Right ventricle myocardium inferior (tissue), 1 donor: ENCODE measurements at regions not wholly inside any gene's neighbourhood (a gene's known extent, or its start where the extent isn't known, plus 50 kb on each side); places are given as distances from the start of the nearest gene placed in this dataset.

Experiments used
- ATAC-seq: fragments of 200-7000 bp; cut with Tn5 transposase; one replicate; pipeline ENCODE4 v1.9.1; 2020; ENCODE audit warnings: mild to moderate bottlenecking, moderate library complexity
- DNase-seq: peaks from one replicate; pipeline ENCODE4 v3.0.0; 2021; ENCODE audit errors: missing footprints
- intact Hi-C: fragments of 100-400 bp; cut with DNase I; formaldehyde crosslinking; loops from one replicate; pipeline ENCODE4 v1.11.0; 2022
- donor health status: DM: no; HTN: yes; CAD: no; lungs with severe emphysema.

DNA sequence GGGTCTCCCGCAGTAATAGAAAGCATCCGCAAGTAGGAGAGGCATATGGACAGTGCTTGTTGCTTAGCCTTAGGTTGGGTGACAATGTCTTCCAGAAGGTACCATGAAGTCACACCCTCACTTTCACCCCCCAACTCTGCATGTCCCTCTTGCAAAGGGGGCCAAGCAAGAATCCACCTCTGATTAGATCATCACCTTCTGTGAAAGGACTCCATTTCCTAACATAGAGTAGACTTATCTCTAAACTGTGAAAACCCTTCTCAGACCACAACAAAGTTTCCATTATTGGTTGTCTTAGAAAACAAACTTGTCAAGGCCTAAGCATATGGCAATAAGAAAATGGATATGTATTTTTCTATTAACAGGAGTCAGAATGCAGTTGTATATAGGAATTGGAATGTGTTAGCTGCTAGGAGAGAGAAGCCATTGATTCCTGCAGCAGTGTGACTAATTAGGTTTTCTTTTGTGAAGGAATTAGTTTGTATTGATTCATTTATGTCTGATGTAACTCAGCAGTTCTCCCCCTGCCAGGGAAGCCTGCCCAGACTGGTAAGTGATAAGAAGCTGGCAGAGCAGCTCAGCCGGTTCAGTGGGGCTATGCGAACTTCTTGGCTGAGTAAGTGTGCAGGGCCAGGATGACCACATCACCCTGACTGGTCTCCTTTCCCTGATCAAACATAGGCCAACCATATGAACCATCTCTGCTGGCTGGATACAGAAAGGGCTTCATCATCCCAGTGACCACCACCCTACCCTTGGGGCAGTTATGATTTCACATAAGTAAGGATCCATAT, 107.3 kb upstream of the CCDC196 start:
- intact Hi-C loops = no loop called here
- no peak for DNase-seq
- peak; percentile 78 for ATAC-seq

DNA sequence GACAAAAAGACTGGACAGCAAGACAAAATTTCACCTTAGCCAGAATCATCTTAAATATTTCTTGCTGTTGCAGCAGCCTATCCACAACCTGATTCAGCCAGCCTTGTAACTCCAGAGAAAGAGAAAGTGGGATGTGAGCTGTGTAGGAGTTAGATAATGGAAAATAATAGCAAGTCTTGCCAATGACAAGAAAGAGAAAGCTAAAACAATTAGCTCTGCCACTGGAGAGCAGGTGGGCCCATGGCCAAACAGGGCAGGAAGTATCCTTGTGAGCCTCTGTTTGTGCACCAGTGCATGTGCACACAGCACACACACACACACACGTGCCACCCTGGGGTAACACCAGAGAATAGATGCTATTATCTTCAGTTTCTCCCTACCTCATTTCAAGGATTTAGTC, 106.0 kb upstream of the CCDC196 start:
- ATAC-seq = peak; percentile 16
- intact Hi-C loops = no loop called here

DNA sequence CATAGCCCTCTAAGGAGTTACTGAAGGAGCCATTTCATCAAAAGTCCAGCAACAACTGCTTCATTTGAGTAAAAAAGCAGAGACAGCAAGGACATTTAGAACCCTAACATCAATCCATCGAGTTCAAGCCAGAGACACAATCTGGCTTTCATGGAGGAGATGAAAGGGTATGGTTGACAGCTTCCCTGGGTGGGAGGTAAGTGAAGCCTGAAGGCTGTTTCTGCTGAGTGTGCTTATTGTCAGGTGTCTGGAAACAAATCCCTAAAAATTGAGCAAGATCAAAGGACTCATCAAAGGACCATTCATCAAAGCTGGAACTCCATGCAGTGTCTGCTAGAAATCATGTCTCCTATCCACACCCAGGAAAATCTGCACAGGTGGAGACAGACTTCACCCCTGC, 104.4 kb upstream of the CCDC196 start:
- intact Hi-C loops = no loop called here
- no peak for DNase-seq
- no peak for ATAC-seq

More for the DNA sequence above, 106.0 kb upstream of the CCDC196 start:
- DNase-seq = no peak

DNA sequence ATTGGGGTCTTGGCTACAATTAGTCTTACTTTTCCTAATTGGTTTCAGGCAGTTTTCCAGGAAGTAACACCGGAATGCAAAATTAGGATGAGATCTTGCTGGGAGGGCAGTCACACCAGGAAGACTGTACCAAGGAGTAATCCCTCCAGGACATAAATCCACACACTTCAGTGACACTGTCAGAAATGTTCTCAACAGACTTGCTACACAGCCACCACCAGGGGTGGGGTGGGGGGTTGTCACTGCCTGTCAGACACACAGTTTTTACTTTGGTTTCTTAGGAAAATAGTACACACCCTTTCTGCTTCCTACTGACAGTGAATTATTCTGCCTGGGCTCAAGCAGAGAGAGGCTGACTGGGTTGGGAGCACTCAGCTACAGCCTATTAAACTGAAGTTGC, 102.9 kb upstream of the CCDC196 start:
- intact Hi-C loops = no loop called here
- DNase-seq (no peak), ATAC-seq (no peak)

GRCh38 chr14:66383771-66384170, 102.4 kb upstream of the CCDC196 start:
- intact Hi-C loops = no loop called here
- no peak for ATAC-seq

GRCh38 chr14:66388516-66388915, 97.7 kb upstream of the CCDC196 start:
- intact Hi-C loops = no loop called here
- no peak for ATAC-seq
- no peak for DNase-seq

More at GRCh38 chr14:66383771-66384170, 102.4 kb upstream of the CCDC196 start:
- no peak for DNase-seq

- intact Hi-C loops = no loop called here
- DNase-seq (no peak), ATAC-seq (no peak)
Measured at GRCh38 chr14:66389481-66389880, 96.7 kb upstream of the CCDC196 start.

DNA sequence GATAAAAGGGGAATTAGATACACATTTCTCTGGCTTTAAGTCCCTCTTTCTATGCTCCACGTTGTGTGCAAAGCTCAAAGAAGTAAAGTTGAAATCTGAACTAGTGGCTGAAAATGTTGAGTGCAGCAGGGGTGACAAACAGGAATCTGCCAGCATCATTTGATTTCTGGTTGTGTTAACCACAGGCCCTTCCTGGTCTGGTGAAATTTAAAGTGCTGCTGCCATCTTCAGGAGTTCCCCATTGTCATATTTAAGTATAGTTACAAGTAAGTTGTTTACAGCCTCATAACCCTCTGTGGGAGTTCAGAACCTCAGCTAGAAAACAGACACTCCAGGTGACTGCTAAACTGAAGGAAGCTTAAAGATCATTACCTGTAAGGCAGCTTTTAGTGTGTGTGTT, 90.9 kb upstream of the CCDC196 start:
- intact Hi-C loops = no loop called here
- ATAC-seq = no peak
- DNase-seq = no peak

GRCh38 chr14:66396164-66396563, 90.0 kb upstream of the CCDC196 start:
- intact Hi-C loops = no loop called here
- DNase-seq (no peak), ATAC-seq (no peak)

DNA sequence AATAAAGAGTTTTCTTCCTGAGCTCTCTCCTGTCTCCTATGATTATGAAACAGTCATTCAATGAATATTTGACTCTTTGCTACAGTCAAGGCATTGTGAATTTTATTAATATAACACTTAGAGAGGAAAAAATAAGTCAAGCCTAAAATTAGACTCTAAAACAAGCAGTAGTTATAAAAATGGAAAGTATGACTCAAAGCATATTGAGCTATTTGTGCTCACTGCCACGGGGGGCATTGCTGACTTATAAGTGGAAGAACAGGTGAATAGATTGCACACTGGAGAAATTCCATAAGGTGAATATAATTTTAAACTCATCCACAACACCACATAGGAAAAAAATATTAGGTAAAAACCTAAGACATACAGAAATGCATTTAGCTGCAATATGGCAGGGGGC, 87.7 kb upstream of the CCDC196 start:
- intact Hi-C loops = no loop called here
- no peak for DNase-seq
- ATAC-seq = no peak

DNA sequence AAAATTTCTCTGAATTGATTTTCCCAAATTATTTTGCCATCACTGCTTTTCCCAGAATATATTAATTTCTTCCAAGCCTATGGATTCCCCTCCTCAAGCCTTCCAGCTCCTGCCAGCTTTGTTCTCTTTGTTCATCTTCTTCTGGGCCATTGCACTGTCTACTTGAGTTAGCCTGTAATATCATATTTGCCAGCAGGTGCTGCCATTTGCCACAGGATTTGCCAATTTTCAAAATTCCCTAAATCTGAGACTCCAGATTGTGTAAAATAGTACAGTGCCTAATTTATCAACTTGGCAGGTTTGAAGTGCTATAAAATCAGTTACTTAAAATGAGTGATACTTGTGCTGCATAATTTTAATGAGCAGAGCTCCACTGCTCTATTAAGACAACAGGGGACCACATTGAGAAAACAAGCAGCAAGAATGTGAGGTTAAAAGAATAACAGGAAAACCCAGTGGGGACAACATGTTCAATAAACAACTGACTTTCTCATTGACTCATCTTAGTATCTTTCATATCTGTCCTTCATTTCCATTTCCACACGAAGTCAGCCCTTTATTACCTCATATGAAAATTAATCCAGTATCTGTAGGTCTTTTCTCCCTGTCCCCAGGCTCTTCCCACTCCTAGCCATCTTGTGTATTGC, 84.6 kb upstream of the CCDC196 start:
- no peak for ATAC-seq
- intact Hi-C loops = no loop called here
- no peak for DNase-seq

DNA sequence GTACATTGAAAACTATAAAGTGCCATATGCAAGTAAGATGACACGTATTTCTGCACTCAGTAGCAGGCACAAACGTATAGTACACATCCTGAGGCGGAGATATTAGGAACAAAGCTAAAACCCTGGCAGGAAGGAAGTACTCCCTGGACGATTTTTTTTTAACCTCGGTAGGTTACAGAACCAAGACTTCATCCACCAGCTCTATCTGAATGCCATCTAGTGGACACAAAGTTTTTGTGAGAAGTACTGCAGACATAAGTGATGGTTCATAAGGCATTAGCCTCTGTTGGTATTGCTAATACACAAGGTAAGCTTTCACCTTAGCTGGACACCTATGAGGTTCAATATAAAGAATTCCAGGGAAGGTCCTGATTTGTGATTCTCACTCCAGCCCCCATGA, 83.0 kb upstream of the CCDC196 start:
- intact Hi-C loops = no loop called here
- DNase-seq = no peak
- peak; percentile 39 for ATAC-seq

DNA sequence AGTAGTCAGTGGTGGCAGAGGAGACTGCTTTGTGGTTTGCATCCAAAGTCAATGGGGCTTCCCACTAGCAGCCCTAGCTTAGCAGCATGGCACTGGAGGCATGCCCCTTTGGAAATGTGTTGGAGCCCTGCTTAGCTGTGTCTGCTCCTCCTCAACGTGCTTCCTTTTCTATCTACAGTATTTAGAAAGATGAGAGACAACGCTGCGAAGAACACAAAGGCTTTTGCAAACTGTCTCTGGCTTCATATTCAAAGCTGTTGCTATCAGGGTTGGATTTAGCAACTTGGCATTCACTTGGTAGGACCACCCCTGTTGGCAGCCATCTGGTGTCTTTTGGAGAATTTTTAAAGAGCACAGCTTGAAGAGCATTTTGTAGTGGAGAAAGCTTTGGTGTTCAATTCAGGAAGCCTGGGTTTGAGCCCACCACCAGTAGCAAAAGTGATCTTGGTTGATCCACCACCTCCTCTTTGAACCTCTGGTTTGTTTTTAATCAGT, 82.1 kb upstream of the CCDC196 start:
- DNase-seq (no peak), ATAC-seq (no peak)
- intact Hi-C loops = no loop called here

GRCh38 chr14:66405158-66405557, 81.0 kb upstream of the CCDC196 start:
- intact Hi-C loops = no loop called here
- ATAC-seq (no peak), DNase-seq (no peak)

DNA sequence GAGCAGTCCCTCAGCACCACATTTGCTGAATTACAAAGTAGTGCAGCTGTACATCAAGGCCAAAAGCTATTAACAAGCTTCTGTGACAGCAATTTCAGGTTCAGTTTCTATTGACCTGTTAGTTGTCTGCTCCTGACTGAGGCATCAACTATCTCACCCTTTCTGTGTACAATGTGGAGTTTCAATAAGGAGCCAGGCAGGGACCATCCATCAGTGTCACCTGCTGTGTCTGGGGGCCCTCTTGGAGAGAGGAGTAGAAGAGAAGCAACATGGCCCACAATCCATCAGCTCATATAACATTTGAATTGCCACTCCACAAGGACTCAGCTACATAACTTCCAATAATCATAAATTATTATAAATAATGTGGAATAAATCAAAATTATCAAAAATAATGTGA, 72.3 kb upstream of the CCDC196 start:
- intact Hi-C loops = no loop called here
- ATAC-seq (no peak), DNase-seq (no peak)

DNA sequence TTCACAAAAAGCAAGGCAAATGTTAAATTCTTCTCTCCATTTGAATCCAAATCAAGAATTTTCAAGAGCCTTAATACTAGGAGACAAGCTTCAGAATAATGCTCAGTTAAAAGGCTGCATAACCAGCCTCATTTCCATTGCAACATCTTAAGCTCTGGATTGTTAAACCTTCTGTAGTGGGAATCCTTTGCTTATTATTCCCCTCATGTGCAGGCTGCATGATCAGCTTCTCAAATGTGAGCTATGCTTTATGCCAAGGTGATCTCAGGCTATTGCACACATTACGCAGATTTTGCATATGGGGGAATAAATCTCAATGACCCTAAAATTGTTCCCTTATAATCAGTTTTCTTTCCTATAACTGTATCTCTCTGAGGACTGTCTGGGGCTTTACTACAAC, 71.7 kb upstream of the CCDC196 start:
- ATAC-seq (no peak), DNase-seq (no peak)
- intact Hi-C loops = no loop called here

- intact Hi-C loops = no loop called here
- ATAC-seq = no peak
- no peak for DNase-seq
Measured at GRCh38 chr14:66420251-66421006, 65.7 kb upstream of the CCDC196 start.

GRCh38 chr14:66421990-66422946, 63.9 kb upstream of the CCDC196 start:
- DNase-seq (no peak), ATAC-seq (no peak)
- intact Hi-C loops = no loop called here

DNA sequence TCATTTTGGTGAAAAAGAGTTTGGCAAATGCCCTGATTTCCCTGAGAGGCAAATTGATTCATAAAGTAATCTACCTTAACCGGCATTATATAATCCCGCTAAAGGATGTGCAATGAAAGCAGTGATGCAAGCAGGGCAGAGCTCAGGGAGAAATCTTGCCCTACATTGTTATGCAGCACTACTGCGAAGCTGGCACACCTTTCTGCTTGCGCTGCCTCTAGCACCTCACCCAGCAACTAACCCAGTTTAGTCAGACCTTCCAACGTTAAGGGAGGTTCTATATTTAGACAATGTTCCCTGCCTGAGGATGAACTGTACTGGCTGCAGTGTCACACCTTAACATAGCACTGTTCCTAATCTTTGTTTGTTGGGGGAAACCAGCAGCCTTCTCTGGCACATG, 60.8 kb upstream of the CCDC196 start:
- no peak for DNase-seq
- intact Hi-C loops = loop anchor here (5.0 kb wide), 1 partner anchor 57 kb away; no protein-coding TSS in a partner anchor
- ATAC-seq = peak; percentile 94
